Stomach (tissue), 8 donors: ENCODE measurements at regions not wholly inside any gene's neighbourhood (a gene's known extent, or its start where the extent isn't known, plus 50 kb on each side); places are given as distances from the start of the nearest gene placed in this dataset.

Experiments
- DNase-seq, 2 donors: peaks; one replicate each; pipeline versions ENCODE4 v3.0.0 to v3.0.0-alpha.2; 2013 to 2019
- H3K27ac ChIP-seq, 5 donors: fragments of 200-600 bp in 4 of 5; sonication (generic) in 4 of 5; one replicate each; pipeline ENCODE4 v1.5.1; 2013 to 2019; ENCODE audit warnings: mild to moderate bottlenecking in 1 of 5, moderate library complexity in 1 of 5
- H3K27me3 ChIP-seq, 3 donors: fragments of 200-600 bp; sonication (generic); one replicate each; pipeline ENCODE4 v1.5.1; 2017 to 2019; ENCODE audit warnings: mixed run types in 1 of 3
- H3K36me3 ChIP-seq, 4 donors: fragments of 200-600 bp; sonication (generic); 1 replicate in 3 of 4; 2 replicates in 1 of 4; pipeline ENCODE4 v1.5.1; 2016 to 2019
- H3K4me1 ChIP-seq, 4 donors: fragments of 200-600 bp; sonication (generic); one replicate each; pipeline ENCODE4 v1.5.1; 2016 to 2019
- H3K4me3 ChIP-seq, 4 donors: fragments of 200-600 bp; sonication (generic) in 3 of 4; one replicate each; pipeline ENCODE4 v1.5.1; 2016 to 2019; ENCODE audit warnings: mild to moderate bottlenecking in 1 of 4
- H3K9me3 ChIP-seq, 4 donors: fragments of 200-600 bp; sonication (generic); one replicate each; pipeline ENCODE4 v1.5.1; 2016 to 2019
- EP300 ChIP-seq: sonication (generic); formaldehyde crosslinking; IDR thresholded peaks from one replicate; pipeline ENCODE4 v1.6.1; 2017; ENCODE audit warnings: antibody characterized with exemption
- POLR2A ChIP-seq, 4 donors: fragments of 450-650 bp; IDR thresholded peaks; one replicate each; pipeline ENCODE4 v1.6.1; 2016; ENCODE audit warnings: antibody characterized with exemption in 4 of 4, control low read depth in 2 of 4, mild to moderate bottlenecking in 1 of 4, moderate library complexity in 1 of 4
- POLR2AphosphoS5 ChIP-seq, 3 donors: sonication (generic); formaldehyde crosslinking; IDR thresholded peaks; one replicate each; pipeline ENCODE4 v1.6.1; 2016; ENCODE audit warnings: antibody characterized with exemption in 3 of 3
- WGBS, 5 donors: extraction: QIAGEN DNeasy Blood & Tissue Kit in 3 of 5; methylation state at CpG; one replicate each; pipeline versions ENCODE4 v1.1.5 to v1.1.7; 2013 to 2018; 5-methylcytosine and 5-hydroxymethylcytosine counted together
- intact Hi-C: fragments of 100-400 bp; cut with DNase I; formaldehyde crosslinking; loops from one replicate; pipeline ENCODE4 v1.15.1; 2023; ENCODE audit warnings: low total_unique reads
- TF ChIP-seq, protein P1 (sequence below), 7 experiments: fragments of 450-650 bp in 4 of 7; fragments of 200-600 bp in 3 of 7; sonication (generic) in 3 of 7; IDR thresholded peaks; one replicate each; pipeline ENCODE4 v1.5.1; 2016 to 2019; ENCODE audit warnings: antibody characterized with exemption in 7 of 7, control low read depth in 2 of 7, mild to moderate bottlenecking in 1 of 7
- donor health status: healthy with polysubstance abuse.
- donor health status: Bipolar disorder and iron deficiency.
- donor health status: healthy.

DNA sequence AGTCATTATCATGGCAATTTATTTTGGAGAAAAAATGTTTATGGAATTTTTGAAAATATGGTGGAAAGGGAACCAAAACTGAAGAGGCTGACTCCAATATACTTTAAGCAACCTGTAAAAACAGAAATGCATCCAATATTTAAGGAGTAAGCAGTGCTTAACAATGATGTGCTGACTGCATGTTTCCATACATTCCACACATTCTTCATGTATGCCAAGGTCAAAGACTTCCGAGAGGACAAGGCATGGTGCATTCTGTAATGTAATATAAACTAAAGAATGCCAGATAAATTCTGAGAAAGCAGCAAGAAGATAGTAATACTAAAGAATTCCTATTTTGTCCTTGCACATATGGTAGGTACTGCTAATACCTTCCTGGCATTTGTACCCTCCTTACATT is 2015.9 kb upstream of the CDH9 start:
- H3K36me3 ChIP-seq, result no peaks in the 10 kb centered on the region
- DNase-seq, result no peak
- TF ChIP-seq POLR2A (IDR thresholded peaks at IDR 0.05), result no peak
- TF ChIP-seq EP300, result no peak
- TF ChIP-seq, protein P1, sequence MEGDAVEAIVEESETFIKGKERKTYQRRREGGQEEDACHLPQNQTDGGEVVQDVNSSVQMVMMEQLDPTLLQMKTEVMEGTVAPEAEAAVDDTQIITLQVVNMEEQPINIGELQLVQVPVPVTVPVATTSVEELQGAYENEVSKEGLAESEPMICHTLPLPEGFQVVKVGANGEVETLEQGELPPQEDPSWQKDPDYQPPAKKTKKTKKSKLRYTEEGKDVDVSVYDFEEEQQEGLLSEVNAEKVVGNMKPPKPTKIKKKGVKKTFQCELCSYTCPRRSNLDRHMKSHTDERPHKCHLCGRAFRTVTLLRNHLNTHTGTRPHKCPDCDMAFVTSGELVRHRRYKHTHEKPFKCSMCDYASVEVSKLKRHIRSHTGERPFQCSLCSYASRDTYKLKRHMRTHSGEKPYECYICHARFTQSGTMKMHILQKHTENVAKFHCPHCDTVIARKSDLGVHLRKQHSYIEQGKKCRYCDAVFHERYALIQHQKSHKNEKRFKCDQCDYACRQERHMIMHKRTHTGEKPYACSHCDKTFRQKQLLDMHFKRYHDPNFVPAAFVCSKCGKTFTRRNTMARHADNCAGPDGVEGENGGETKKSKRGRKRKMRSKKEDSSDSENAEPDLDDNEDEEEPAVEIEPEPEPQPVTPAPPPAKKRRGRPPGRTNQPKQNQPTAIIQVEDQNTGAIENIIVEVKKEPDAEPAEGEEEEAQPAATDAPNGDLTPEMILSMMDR (IDR thresholded peaks at IDR 0.05), result no peak
- TF ChIP-seq POLR2AphosphoS5 (IDR thresholded peaks at IDR 0.05), result no peak
- H3K4me1 ChIP-seq, result no peaks in the 10 kb centered on the region
- intact Hi-C loops, result no loop called here
- no peaks in the 10 kb centered on the region for H3K27me3 ChIP-seq
- WGBS, 5 donors, result 0 to 43% (median 12%) methylated on average over 1 of the region's 1 CpG
- H3K4me3 ChIP-seq, result no peak overlapping the region
- H3K27ac ChIP-seq, result no peak overlapping the region
- no peaks in the 10 kb centered on the region for H3K9me3 ChIP-seq

DNA sequence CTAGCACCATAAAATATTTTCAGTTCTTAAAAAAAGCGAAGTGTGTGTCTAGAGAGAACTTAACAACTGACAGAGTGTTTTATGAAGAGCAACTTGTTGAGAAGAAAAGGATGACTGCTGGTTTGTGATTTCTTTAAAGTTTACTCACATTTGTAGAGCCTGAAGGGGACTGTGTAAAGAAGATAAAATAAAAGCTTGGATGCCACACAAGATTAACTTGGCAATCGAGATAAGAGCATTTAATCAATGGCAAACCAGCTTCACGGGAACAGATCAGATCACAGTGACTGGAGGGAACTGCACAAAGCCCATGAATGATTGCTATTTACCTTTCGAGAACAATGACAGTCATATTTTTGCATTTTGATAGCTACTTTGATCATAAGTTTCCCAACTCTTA is 2013.1 kb upstream of the CDH9 start:
- H3K27ac ChIP-seq, result no peak overlapping the region
- TF ChIP-seq, protein P1 (IDR thresholded peaks at IDR 0.05), result no peak
- TF ChIP-seq EP300, result no peak
- TF ChIP-seq POLR2AphosphoS5 (IDR thresholded peaks at IDR 0.05), result no peak
- TF ChIP-seq POLR2A (IDR thresholded peaks at IDR 0.05), result no peak
- 36 to 46% (median 44%) methylated on average over 4 of the region's 4 CpGs for WGBS, 5 donors
- no peaks in the 10 kb centered on the region for H3K4me1 ChIP-seq
- H3K4me3 ChIP-seq, result no peak overlapping the region
- H3K27me3 ChIP-seq, result no peaks in the 10 kb centered on the region
- intact Hi-C loops, result no loop called here
- DNase-seq, result no peak
- H3K36me3 ChIP-seq, result no peaks in the 10 kb centered on the region
- H3K9me3 ChIP-seq, result no peaks in the 10 kb centered on the region

DNA sequence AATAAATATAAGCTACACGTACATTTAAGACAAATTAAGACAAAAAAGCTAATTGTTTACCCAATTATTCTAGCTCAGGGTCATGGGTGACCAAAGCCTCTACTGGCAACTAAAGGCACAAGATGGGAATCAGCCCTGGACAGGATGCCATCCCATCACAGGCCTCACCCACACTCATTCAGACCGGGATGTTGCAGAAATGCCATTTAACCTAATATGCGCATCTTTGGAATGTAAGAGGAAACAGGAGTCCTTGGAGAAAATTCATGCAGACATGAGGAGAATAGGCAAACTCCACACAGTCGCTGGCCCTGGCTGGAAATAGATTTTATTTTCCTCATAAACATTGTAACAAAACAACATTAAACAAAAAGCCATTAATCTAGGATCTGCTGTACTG is 2003.8 kb upstream of the CDH9 start:
- DNase-seq, result no peak
- no peaks in the 10 kb centered on the region for H3K27me3 ChIP-seq
- WGBS, 5 donors, result 38 to 75% (median 56%) methylated on average over 4 of the region's 4 CpGs
- H3K4me3 ChIP-seq, result no peak overlapping the region
- no peaks in the 10 kb centered on the region for H3K36me3 ChIP-seq
- no peaks in the 10 kb centered on the region for H3K9me3 ChIP-seq
- TF ChIP-seq, protein P1 (IDR thresholded peaks at IDR 0.05), result no peak
- TF ChIP-seq POLR2A (IDR thresholded peaks at IDR 0.05), result no peak
- no peak for TF ChIP-seq EP300
- TF ChIP-seq POLR2AphosphoS5 (IDR thresholded peaks at IDR 0.05), result no peak
- intact Hi-C loops, result no loop called here
- H3K4me1 ChIP-seq, result no peaks in the 10 kb centered on the region
- H3K27ac ChIP-seq, result no peak overlapping the region

DNA sequence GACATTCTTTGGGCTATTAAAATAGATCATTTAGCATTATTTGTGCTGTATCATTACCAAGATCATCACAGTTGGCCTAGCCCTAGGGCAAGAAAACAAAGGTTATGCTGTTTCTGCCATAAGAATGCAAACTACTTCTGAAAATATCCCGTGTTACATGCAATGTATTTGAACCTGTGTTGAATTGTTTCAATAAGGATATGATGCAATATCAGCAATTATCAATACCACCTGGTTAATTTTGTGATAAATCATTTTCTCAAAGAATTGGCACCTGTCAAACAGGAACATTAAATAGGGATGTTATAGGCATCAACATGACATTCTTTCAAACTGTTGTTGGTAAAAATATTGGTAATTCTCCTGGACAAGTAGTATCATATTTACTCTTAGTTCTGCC is 2002.0 kb upstream of the CDH9 start:
- DNase-seq, result no peak
- Histone ChIP-seq H3K27me3 (no peaks in the 10 kb centered on the region), H3K4me1 (no peaks in the 10 kb centered on the region), H3K36me3 (no peaks in the 10 kb centered on the region), H3K4me3 (no peak overlapping the region), H3K9me3 (no peaks in the 10 kb centered on the region), H3K27ac (no peak overlapping the region)
- 86 to 95% (median 88%) methylated on average over 1 of the region's 1 CpG for WGBS, 5 donors
- TF ChIP-seq POLR2A (IDR thresholded peaks at IDR 0.05) (no peak), POLR2AphosphoS5 (IDR thresholded peaks at IDR 0.05) (no peak), EP300 (no peak)
- TF ChIP-seq, protein P1 (IDR thresholded peaks at IDR 0.05), result no peak
- intact Hi-C loops, result no loop called here
